Testis (tissue), 2 donors: ENCODE measurements at regions not wholly inside any gene's neighbourhood (a gene's known extent, or its start where the extent isn't known, plus 50 kb on each side); places are given as distances from the start of the nearest gene placed in this dataset.

Experiments
- POLR2A ChIP-seq: fragments of 450-650 bp; IDR thresholded peaks from one replicate; pipeline ENCODE4 v1.6.1; 2017; ENCODE audit warnings: antibody characterized with exemption, mild to moderate bottlenecking, moderate library complexity
- TF ChIP-seq, protein P1 (sequence below), 3 experiments: fragments of 450-650 bp in 2 of 3; fragments of 200-600 bp in 1 of 3; sonication (generic) in 1 of 3; IDR thresholded peaks; one replicate each; pipeline ENCODE4 v1.5.1; 2016 to 2019; ENCODE audit warnings: antibody characterized with exemption in 3 of 3, mild to moderate bottlenecking in 2 of 3, moderate library complexity in 1 of 3

DNA sequence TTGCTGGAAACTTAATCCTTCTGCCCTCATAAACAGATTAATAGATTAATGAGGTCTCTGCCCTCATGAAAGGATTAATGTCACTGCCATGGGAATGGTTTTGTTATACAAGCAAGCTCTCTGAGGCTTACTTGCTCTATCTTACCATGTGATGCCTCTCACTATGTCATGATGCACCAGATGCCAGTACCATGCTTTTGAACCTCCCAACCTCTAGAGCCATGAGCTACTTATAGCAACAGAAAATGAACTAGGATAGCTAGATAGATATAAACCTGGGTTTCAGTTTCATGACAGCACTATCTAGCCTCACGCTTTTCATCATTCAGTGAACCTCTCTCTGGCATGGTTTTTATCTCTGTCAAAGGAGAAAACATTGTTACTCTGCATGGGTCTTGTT lies 371.6 kb upstream of the LRP1B start:
- TF ChIP-seq, protein P1, sequence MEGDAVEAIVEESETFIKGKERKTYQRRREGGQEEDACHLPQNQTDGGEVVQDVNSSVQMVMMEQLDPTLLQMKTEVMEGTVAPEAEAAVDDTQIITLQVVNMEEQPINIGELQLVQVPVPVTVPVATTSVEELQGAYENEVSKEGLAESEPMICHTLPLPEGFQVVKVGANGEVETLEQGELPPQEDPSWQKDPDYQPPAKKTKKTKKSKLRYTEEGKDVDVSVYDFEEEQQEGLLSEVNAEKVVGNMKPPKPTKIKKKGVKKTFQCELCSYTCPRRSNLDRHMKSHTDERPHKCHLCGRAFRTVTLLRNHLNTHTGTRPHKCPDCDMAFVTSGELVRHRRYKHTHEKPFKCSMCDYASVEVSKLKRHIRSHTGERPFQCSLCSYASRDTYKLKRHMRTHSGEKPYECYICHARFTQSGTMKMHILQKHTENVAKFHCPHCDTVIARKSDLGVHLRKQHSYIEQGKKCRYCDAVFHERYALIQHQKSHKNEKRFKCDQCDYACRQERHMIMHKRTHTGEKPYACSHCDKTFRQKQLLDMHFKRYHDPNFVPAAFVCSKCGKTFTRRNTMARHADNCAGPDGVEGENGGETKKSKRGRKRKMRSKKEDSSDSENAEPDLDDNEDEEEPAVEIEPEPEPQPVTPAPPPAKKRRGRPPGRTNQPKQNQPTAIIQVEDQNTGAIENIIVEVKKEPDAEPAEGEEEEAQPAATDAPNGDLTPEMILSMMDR (IDR thresholded peaks at IDR 0.05), result no peak
- TF ChIP-seq POLR2A, result no peak
